A549 (cell line): ENCODE measurements at regions not wholly inside any gene's neighbourhood (a gene's known extent, or its start where the extent isn't known, plus 50 kb on each side); places are given as distances from the start of the nearest gene placed in this dataset.

ENCODE experiments used
- ATAC-seq, 2 experiments: fragments of 200-7000 bp in 1 of 2; fragments of >200 bp in 1 of 2; cut with Nextera tagmentation in 1 of 2; cut with Tn5 transposase in 1 of 2; 3 replicates each; pipeline versions ENCODE4 v1.8.0 to v1.9.1; 2018 to 2020; ENCODE audit warnings: mild to moderate bottlenecking in 1 of 2, moderate library complexity in 1 of 2
- CTCF ChIA-PET: fragments of 300-600 bp; sonication (Branson Sonifier 250); formaldehyde crosslinking; extraction: SDS; loops from one replicate; lab custom pipeline; 2021; ENCODE audit warnings: antibody characterized with exemption, inconsistent platforms; lab: Yijun Ruan, JAX
- POLR2A ChIA-PET: fragments of 350-600 bp; formaldehyde crosslinking; extraction: SDS; loops from one replicate; lab custom pipeline; 2021; ENCODE audit warnings: antibody characterized with exemption, inconsistent platforms; lab: Yijun Ruan, JAX
- DNase-seq, 2 experiments: peaks; one replicate each; pipeline versions ENCODE4 v3.0.0 to v3.0.0-alpha.2; 2011 to 2016; ENCODE audit warnings: low read depth in 1 of 2, low spot score in 1 of 2
- FAIRE-seq: peaks from 2 replicates; lab custom pipeline; 2011; peaks lifted over from hg19 to GRCh38; lab: Jason Lieb, UNC
- H3K27ac ChIP-seq, 2 experiments: fragments of >200 bp; sonication (Bioruptor Twin); formaldehyde crosslinking; 3 replicates each; pipeline ENCODE4 v1.5.1; 2016 to 2017
- H3K4me1 ChIP-seq: fragments of >200 bp; sonication (Bioruptor Twin); formaldehyde crosslinking; 3 replicates; pipeline ENCODE4 v1.6.1; 2016
- H3K4me2 ChIP-seq: fragments of >200 bp; sonication (Bioruptor Twin); formaldehyde crosslinking; 3 replicates; pipeline ENCODE4 v1.6.1; 2016
- H3K4me3 ChIP-seq: fragments of >200 bp; sonication (Bioruptor Twin); formaldehyde crosslinking; 3 replicates; pipeline ENCODE4 v1.5.1; 2016
- H3K9me3 ChIP-seq: fragments of >200 bp; sonication (Bioruptor Twin); formaldehyde crosslinking; 3 replicates; pipeline ENCODE4 v1.6.1; 2016
- CTCF ChIP-seq: fragments of >200 bp; sonication (Bioruptor Twin); formaldehyde crosslinking; IDR thresholded peaks from 3 replicates; pipeline ENCODE4 v1.5.1; 2016
- EHF ChIP-seq: fragments of 250-450 bp; sonication (Bioruptor Pico); IDR thresholded peaks from 2 replicates; pipeline ENCODE4 v1.5.0; 2020; ENCODE audit warnings: mild to moderate bottlenecking
- EP300 ChIP-seq, 2 experiments: fragments of >200 bp; sonication (Bioruptor Twin); formaldehyde crosslinking; IDR thresholded peaks; 2 replicates in 1 of 2; 3 replicates in 1 of 2; pipeline ENCODE4 v1.6.1; 2016 to 2017
- HDAC2 ChIP-seq: fragments of 200-600 bp; sonication (generic); IDR thresholded peaks from 2 replicates; pipeline ENCODE4 v1.6.1; 2016
- HEYL ChIP-seq: fragments of 250-450 bp; sonication (Bioruptor Pico); IDR thresholded peaks from 2 replicates; pipeline ENCODE4 v1.8.0; 2021; ENCODE audit warnings: mild to moderate bottlenecking, moderate library complexity
- HOXB13 ChIP-seq: fragments of 250-450 bp; sonication (Bioruptor Pico); IDR thresholded peaks from 2 replicates; pipeline ENCODE4 v1.5.0; 2020; ENCODE audit warnings: low read depth, mild to moderate bottlenecking, moderate library complexity
- MAFK ChIP-seq: fragments of 450-650 bp; IDR thresholded peaks from 2 replicates; pipeline ENCODE4 v1.6.1; 2014; ENCODE audit not compliant: partially characterized antibody
- POLR2AphosphoS2 ChIP-seq: conservative IDR thresholded peaks from 2 replicates; pipeline ENCODE4 v1.6.1; 2012; ENCODE audit warnings: low read length, improper control_type of control experiment, inconsistent platforms
- RAD21 ChIP-seq, 2 experiments: fragments of >200 bp in 1 of 2; sonication (Bioruptor Twin) in 1 of 2; formaldehyde crosslinking in 1 of 2; IDR thresholded peaks in 1 of 2; conservative IDR thresholded peaks in 1 of 2; 2 replicates in 1 of 2; 3 replicates in 1 of 2; pipeline ENCODE4 v1.6.1; 2012 to 2018; ENCODE audit warnings: inconsistent platforms in 1 of 2
- RARB ChIP-seq: fragments of 250-450 bp; sonication (Bioruptor Pico); IDR thresholded peaks from 2 replicates; pipeline ENCODE4 v1.8.0; 2021; ENCODE audit warnings: mild to moderate bottlenecking, moderate library complexity
- RCOR1 ChIP-seq: fragments of 150-350 bp; IDR thresholded peaks from 2 replicates; pipeline ENCODE4 v1.6.1; 2014; ENCODE audit warnings: antibody characterized with exemption, low read length, low read depth
- REST ChIP-seq: fragments of 200-600 bp; sonication (generic); IDR thresholded peaks from 2 replicates; pipeline ENCODE4 v1.6.1; 2016; ENCODE audit warnings: antibody characterized with exemption, mild to moderate bottlenecking, moderate library complexity
- RFX5 ChIP-seq: fragments of 450-650 bp; IDR thresholded peaks from 2 replicates; pipeline ENCODE4 v1.7.1; 2014; ENCODE audit warnings: antibody characterized with exemption, mild to moderate bottlenecking, moderate library complexity
- RNF2 ChIP-seq: fragments of 200-600 bp; sonication (generic); IDR thresholded peaks from 2 replicates; pipeline ENCODE4 v1.6.1; 2016; ENCODE audit warnings: low read depth, mild to moderate bottlenecking, antibody characterized with exemption, moderate library complexity, borderline replicate concordance
- TFCP2L1 ChIP-seq: fragments of 250-450 bp; sonication (Bioruptor Pico); IDR thresholded peaks from 2 replicates; pipeline ENCODE4 v1.5.0; 2021; ENCODE audit warnings: mild to moderate bottlenecking
- WGBS: methylation state at CpG from one replicate; pipeline ENCODE4 v1.1.6; 2017; ENCODE audit errors: missing lambda C conversion rate; 5-methylcytosine and 5-hydroxymethylcytosine counted together
- TF ChIP-seq, protein P1 (sequence below): fragments of >200 bp; sonication (Bioruptor Twin); formaldehyde crosslinking; IDR thresholded peaks from 3 replicates; pipeline ENCODE4 v1.6.1; 2016
- TF ChIP-seq, protein P2 (sequence below): IDR thresholded peaks from 2 replicates; pipeline ENCODE4 v1.6.1; 2012

GRCh38 chr11:134737563-134738510 is 325.8 kb upstream of the B3GAT1 start:
- Histone ChIP-seq H3K4me2 (no peak overlapping the region), H3K4me1 (no peaks in the 10 kb centered on the region), H3K27ac (no peak overlapping the region), H3K4me3 (no peak overlapping the region), H3K9me3 (no peaks in the 10 kb centered on the region; the same call in 2 of the 3 replicates)
- 21% methylated on average over 7 of the region's 20 CpGs for WGBS
- no peak for ATAC-seq
- TF ChIP-seq MAFK = no peak
- no peak for TF ChIP-seq RFX5
- no peak for TF ChIP-seq EHF (CRISPR knock-in tag)
- no peak for TF ChIP-seq HDAC2
- no peak for TF ChIP-seq EP300 (IDR thresholded peaks at IDR 0.05)
- TF ChIP-seq HEYL (CRISPR knock-in tag) = no peak
- TF ChIP-seq, protein P1, sequence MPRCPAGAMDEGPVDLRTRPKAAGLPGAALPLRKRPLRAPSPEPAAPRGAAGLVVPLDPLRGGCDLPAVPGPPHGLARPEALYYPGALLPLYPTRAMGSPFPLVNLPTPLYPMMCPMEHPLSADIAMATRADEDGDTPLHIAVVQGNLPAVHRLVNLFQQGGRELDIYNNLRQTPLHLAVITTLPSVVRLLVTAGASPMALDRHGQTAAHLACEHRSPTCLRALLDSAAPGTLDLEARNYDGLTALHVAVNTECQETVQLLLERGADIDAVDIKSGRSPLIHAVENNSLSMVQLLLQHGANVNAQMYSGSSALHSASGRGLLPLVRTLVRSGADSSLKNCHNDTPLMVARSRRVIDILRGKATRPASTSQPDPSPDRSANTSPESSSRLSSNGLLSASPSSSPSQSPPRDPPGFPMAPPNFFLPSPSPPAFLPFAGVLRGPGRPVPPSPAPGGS = no peak
- no peak for TF ChIP-seq RAD21 (conservative IDR thresholded peaks at IDR 0.05 in 1 of 2, IDR thresholded peaks at IDR 0.05 in 1 of 2)
- TF ChIP-seq REST = no peak
- no peak for TF ChIP-seq RARB (CRISPR knock-in tag)
- TF ChIP-seq RCOR1 = no peak
- no peak for TF ChIP-seq CTCF
- ChIA-PET POLR2A (no interaction called here), CTCF (no interaction called here)
- no peak for FAIRE-seq
- DNase-seq = no peak

DNA sequence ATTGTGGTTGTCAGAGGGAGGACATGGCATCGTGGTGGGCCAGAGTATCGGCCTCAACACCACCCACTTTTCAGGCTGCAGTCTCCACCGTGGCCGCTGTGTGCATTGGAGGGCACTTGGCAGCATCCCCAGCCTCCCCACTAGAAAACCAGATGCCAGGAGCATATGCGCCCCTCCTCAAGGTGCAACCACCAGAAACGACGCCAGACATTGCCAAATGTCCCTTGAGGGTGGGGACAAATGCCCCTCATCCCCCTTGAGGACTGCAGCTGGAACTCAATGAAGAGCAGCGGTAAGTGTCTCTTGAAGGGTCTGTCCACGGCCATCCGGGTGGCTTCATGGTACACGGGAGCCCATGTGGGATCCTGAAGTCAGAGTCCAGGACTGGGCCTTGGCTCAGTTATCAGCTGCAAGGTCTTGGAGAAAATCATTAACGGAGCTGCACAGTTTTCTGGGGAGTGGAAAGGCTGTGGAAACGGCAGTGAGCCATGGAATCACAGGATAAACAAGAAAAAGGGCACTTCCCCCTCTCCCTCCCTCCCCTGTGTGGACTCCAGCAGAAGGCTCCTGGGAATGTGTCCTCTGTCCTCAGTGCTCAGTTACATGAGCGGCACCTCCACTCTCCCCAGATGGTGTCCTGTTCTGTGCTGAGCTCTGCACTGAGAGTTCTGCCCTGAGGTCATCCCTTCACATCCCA is 324.4 kb upstream of the B3GAT1 start:
- Histone ChIP-seq H3K4me3 (no peak overlapping the region), H3K4me1 (no peaks in the 10 kb centered on the region), H3K4me2 (no peak overlapping the region), H3K27ac (no peak overlapping the region), H3K9me3 (no peaks in the 10 kb centered on the region; the same call in 2 of the 3 replicates)
- ATAC-seq (no peak), FAIRE-seq (no peak), DNase-seq (no peak)
- ChIA-PET CTCF (no interaction called here), POLR2A (no interaction called here)
- TF ChIP-seq RARB (CRISPR knock-in tag) = no peak
- no peak for TF ChIP-seq EHF (CRISPR knock-in tag)
- TF ChIP-seq, protein P2, sequence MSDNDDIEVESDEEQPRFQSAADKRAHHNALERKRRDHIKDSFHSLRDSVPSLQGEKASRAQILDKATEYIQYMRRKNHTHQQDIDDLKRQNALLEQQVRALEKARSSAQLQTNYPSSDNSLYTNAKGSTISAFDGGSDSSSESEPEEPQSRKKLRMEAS = no peak
- no peak for TF ChIP-seq POLR2AphosphoS2
- TF ChIP-seq HOXB13 (CRISPR knock-in tag) = no peak
- TF ChIP-seq TFCP2L1 (CRISPR knock-in tag) = no peak
- TF ChIP-seq RNF2 = no peak
- no peak for TF ChIP-seq RCOR1
- WGBS = 0% methylated on average over 3 of the region's 14 CpGs
